ENCODE measurements at regions not wholly inside any gene's neighbourhood (a gene's known extent, or its start where the extent isn't known, plus 50 kb on each side); places are given as distances from the start of the nearest gene placed in this dataset.
"Not testable (repeated sequence)": the region's sequence is repeated elsewhere in the genome, so short reads cannot be mapped to it uniquely, and the experiment has no call there.

DNA sequence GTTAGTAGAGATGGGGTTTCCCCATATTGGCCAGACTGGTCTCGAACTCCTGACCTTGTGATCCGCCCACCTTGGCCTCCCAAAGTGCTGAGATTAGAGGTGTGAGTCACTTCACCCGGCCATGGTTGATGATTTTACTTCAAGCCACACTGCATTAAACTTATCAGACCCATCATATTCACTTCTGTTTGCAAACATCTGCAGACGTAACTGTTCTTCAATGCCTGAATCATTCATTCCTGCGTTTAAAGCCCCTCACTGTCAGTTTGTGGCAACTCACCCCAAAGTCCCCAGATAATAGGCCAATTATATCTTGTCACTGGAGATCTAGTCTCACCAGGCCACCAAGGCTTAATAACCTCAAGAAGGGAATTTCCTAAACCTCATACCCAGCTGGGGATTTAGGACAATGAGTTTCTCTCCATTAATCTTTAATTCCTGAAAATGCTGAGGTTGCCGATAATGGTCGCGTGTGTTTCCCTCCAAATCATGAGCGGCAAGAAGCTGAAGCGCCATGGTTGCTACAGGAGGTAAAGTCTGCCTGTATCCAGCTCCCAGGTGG lies 229.6 kb downstream of the LY86 start:
- no peak overlapping the region for H3K4me3 ChIP-seq (ENCODE audit: insufficient read depth, low read depth, low read length)
- no peaks in the 10 kb centered on the region for H3K27me3 ChIP-seq (ENCODE audit: control insufficient read depth, insufficient read depth, low read length)
- DNase-seq: no peak
- H3K36me3 ChIP-seq (replicated peaks; ENCODE audit: control insufficient read depth, insufficient read depth, low read length): no peaks in the 10 kb centered on the region

DNA sequence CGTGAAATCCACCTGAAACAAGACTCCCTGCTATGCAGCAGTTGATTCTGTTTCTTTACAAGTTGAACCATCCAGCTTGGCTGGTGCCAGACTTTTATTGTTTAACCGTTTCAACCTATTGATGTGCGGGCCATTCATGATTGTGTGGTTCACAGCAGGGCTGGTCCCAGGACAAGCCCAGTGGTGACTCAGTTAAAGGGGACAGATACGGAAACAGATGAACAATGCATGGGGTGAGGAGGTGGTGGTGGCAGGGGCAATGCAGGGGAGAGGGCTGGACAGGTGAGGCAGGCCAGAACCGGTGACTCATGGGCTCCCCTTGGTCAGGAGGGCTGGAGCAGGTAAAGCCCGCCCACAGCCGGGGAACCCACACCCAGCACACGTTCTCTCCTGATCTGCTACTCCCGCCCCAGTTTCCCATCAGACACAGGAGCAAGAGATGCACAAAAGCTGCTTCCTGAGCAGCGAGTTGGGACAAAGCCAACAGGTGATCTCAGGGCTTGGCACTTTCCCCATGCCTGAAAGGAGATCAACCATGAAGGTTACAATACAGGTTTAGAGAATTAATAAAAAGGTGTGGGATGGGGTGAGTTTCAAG lies 232.2 kb downstream of the LY86 start:
- Histone ChIP-seq H3K36me3 (replicated peaks; ENCODE audit: control insufficient read depth, insufficient read depth, low read length) (no peaks in the 10 kb centered on the region), H3K27me3 (ENCODE audit: control insufficient read depth, insufficient read depth, low read length) (no peaks in the 10 kb centered on the region), H3K4me3 (ENCODE audit: insufficient read depth, low read depth, low read length) (no peak overlapping the region)
- peak; percentile 61 for DNase-seq

DNA sequence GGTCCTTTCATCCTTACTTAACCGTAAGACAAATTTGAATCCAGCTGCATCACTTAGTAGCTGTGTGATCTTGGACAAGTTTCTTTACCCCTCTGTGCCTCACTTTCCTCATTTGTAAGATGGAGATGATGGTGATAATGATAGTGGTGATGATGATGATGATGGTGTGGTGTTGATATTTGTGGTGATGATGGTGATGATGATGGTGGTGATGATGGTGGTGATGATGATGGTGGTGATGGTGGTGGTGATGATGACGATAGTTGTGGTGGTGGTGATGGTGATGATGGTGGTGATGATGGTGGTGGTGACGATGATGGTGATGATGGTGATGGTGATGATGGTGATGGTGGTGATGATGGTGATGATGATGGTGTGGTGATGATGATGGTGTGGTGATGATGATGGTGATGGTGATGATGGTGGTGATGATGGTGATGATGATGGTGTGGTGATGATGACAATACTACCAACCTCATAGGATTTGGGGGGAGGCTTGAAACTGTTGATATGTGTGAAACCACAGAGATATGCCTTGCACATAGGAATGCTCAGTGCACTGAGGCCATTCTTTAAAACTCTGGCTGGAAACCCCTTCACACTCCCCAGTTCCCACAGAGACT lies 233.2 kb downstream of the LY86 start:
- Histone ChIP-seq H3K27me3 (ENCODE audit: control insufficient read depth, insufficient read depth, low read length) (no peaks in the 10 kb centered on the region), H3K4me3 (ENCODE audit: insufficient read depth, low read depth, low read length) (no peak overlapping the region), H3K36me3 (replicated peaks; ENCODE audit: control insufficient read depth, insufficient read depth, low read length) (no peaks in the 10 kb centered on the region)
- DNase-seq: no peak

DNA sequence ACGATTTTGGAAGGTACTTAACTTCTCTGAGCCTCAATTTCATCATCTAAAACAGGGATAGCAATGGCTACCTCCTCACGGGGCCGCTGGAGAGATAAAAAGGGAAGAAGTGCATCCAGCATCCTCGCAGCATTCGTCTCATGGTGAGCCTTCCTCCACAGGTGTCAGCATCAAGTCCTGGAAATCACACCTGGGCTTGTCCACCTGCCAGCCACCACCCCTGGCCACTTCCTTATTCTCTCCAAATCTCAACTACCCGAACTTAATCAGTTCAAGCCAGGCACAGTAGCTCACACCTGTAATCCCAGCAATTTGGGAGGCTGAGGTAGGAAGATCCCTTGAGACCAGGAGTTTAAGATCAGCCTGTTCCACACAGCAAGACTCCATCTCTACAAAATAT lies 234.5 kb downstream of the LY86 start:
- Histone ChIP-seq H3K36me3 (replicated peaks; ENCODE audit: control insufficient read depth, insufficient read depth, low read length) (no peaks in the 10 kb centered on the region), H3K4me3 (ENCODE audit: insufficient read depth, low read depth, low read length) (no peak overlapping the region), H3K27me3 (ENCODE audit: control insufficient read depth, insufficient read depth, low read length) (no peaks in the 10 kb centered on the region)
- DNase-seq: no peak

DNA sequence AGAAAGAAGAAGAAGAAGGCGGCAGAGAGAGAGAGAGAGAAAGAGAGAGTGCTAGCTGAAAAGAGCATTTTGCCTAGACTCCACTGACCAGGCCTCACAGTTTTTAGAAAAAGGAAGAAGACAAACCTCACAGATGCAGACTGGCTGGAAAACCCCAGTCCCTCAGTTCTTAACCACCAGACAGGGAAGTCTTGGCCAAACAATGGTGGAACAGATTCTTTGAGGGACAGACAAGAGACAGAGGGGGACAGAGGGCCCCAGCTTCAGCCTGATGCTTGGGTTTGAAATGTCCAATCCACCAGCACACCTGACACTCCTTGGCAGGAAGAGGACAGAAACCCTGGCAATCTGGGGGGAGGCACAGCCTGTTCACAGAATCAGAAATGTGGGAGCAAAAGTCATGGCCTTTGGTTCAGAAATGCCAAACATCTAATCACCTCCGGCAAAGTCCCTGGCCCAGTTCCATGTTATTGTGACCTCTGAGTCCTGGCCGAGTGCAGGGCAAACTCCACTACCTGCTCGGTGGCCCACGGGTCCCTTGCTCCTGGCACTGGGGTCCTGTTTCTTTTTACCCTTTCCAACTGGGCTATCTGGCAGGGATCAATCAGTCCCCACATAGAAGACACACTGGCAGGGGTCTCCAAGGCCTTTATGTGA lies 235.2 kb downstream of the LY86 start:
- no peaks in the 10 kb centered on the region for H3K36me3 ChIP-seq (replicated peaks; ENCODE audit: control insufficient read depth, insufficient read depth, low read length)
- DNase-seq: no peak
- H3K4me3 ChIP-seq (ENCODE audit: insufficient read depth, low read depth, low read length): no peak overlapping the region
- no peaks in the 10 kb centered on the region for H3K27me3 ChIP-seq (ENCODE audit: control insufficient read depth, insufficient read depth, low read length)

DNA sequence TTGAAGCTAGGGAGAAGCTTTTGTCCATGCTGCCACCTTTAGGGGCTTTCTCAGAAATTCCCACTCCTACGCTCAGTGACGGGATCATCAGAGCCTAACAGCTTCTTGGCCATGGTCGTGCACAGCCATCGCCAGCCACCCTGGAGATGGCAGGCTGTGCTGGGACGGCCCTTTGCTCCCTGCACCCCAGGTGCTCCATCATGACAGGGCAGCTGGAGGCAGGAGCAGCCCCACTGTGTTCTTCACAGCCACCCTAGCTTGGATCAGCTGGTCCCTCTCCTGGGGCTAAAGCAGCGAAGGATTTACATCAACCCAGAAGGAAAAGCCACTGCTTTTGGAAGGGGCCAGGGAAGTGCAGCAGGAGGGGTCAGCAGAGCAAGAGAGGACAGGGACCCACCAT lies 235.9 kb downstream of the LY86 start:
- Histone ChIP-seq H3K4me3 (ENCODE audit: insufficient read depth, low read depth, low read length) (no peak overlapping the region), H3K27me3 (ENCODE audit: control insufficient read depth, insufficient read depth, low read length) (no peaks in the 10 kb centered on the region), H3K36me3 (replicated peaks; ENCODE audit: control insufficient read depth, insufficient read depth, low read length) (no peaks in the 10 kb centered on the region)
- no peak for DNase-seq

DNA sequence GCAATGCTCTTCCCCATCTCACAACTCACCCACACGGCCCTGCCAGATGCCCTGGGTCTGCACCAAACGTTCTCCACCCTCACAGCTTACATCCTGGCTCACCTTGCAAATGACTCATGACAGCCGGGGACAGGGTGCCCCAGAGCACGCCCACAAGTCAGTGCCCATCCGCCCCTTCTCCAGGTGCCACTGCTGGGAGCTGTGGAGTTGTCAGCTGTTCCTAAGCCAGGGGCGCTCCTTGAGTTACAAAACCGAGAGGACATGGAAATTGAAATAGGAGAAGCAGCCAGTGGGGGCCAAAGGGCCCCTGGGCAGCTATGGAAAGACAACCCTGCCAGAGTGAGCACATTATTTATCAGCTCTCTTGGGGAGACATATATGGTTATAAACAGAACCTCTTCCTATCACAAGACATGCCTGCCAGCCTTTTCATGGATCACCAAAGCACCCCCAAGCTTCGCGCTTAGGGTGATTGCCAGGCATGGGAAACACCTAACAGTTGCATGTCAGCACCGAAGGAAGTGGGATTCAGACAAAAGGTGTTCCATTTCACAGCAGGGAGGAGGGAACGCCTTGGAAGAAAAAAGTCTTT lies 236.8 kb downstream of the LY86 start:
- no peak for DNase-seq
- H3K4me3 ChIP-seq (ENCODE audit: insufficient read depth, low read depth, low read length): no peak overlapping the region

DNA sequence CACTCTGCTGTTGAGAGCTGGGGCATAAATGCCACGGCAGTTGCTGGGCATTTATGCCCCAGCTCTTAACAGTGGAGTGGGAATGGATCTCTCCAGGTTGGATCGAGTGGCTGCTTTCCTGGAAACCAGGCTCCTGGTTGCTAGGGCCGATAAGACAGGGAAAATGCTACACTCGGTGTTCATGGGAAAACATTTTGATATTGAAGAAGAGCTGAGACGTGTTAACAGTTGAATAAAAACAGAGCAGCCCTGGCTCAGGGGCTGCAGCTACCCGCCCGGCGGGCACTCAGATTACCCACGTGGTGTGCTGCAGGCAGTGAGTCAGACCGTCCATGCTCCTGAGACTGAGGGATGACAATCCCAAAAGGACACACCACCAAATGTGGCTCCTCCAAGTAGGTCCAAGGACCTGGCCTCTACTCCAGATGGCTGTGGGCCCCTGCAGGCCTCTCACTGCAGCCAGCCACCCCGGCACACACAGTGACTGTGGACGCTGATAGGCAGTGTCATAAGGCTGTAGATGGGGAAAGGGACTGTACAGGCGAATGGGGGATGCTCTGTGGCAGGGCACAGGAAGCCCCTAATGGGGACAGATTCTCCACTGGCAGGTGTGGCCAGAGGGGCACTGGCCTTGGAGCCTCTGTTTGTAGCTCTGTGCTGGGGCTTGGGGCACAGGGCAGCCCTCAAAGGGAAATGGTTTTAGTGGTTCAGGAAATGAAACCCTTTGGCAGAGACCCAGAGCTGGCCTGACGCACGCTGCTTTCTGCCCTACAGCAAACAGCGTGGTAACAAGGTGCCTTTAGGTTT lies 237.8 kb downstream of the LY86 start:
- H3K4me3 ChIP-seq (ENCODE audit: insufficient read depth, low read depth, low read length): no peak overlapping the region
- H3K27me3 ChIP-seq (ENCODE audit: control insufficient read depth, insufficient read depth, low read length): no peaks in the 10 kb centered on the region
- no peak for DNase-seq
- no peaks in the 10 kb centered on the region for H3K36me3 ChIP-seq (replicated peaks; ENCODE audit: control insufficient read depth, insufficient read depth, low read length)

More for the DNA sequence above, 236.8 kb downstream of the LY86 start:
- no peaks in the 10 kb centered on the region for H3K36me3 ChIP-seq (replicated peaks; ENCODE audit: control insufficient read depth, insufficient read depth, low read length)
- H3K27me3 ChIP-seq (ENCODE audit: control insufficient read depth, insufficient read depth, low read length): no peaks in the 10 kb centered on the region

DNA sequence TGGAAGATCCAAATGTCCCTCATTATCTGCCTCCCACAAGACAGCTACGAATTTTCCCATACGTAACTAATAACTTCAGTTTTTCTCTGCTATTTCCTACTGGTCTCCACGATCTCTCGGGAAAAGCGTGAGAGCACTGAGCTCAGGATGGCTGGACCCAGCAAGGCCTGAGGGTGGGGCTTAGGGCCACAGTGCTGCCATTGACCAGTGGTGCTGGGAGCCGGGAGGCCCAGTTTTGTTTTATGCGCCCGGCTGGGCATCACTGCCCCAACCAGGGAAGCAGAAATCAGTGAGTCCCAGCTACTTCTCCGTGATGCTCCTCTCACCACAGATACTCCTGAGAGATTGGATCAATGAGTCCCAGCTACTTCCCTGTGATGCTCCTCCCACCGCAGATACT lies 238.4 kb downstream of the LY86 start:
- no peak for DNase-seq
- Histone ChIP-seq H3K27me3 (ENCODE audit: control insufficient read depth, insufficient read depth, low read length) (no peaks in the 10 kb centered on the region), H3K36me3 (replicated peaks; ENCODE audit: control insufficient read depth, insufficient read depth, low read length) (no peaks in the 10 kb centered on the region), H3K4me3 (ENCODE audit: insufficient read depth, low read depth, low read length) (no peak overlapping the region)

DNA sequence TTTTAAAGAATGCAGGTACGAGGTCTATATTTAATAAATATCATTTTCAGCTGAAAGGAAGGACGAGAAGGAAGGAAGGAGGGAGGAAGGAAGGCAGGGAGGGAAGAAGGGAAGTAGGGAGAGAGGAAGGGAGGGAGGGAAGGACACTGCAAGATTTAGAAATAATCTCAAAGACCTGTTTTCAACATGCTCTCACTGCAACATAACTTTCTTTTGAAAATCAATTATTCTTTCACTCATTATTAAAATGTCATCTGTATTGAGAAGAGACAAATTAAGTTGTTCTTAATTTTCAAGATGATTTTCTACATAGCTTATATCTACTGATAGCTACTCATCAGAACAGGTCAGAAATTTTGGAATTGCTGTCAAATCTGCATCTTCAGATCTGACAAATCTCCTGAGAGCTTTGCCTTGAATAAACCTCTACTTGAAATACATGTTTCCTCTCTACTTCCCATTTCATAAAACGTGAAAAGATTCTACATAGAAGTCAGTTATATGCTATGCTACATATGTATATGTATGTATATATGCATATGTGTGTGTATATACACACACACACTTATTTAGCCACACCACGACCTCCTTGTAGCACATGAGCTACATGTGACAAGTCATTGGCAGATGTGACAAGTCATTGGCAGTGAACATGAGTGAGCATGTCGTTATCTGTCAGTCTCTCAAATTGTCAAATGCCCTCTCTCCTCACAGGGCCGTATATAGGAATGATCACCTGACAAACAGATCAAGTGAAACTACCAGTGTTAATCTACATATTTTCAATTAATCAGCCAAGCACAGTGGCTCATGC lies 241.6 kb downstream of the LY86 start:
- no peak for DNase-seq
- no peaks in the 10 kb centered on the region for H3K36me3 ChIP-seq (replicated peaks; ENCODE audit: control insufficient read depth, insufficient read depth, low read length)
- no peak overlapping the region for H3K4me3 ChIP-seq (ENCODE audit: insufficient read depth, low read depth, low read length)
- H3K27me3 ChIP-seq (ENCODE audit: control insufficient read depth, insufficient read depth, low read length): no peaks in the 10 kb centered on the region

DNA sequence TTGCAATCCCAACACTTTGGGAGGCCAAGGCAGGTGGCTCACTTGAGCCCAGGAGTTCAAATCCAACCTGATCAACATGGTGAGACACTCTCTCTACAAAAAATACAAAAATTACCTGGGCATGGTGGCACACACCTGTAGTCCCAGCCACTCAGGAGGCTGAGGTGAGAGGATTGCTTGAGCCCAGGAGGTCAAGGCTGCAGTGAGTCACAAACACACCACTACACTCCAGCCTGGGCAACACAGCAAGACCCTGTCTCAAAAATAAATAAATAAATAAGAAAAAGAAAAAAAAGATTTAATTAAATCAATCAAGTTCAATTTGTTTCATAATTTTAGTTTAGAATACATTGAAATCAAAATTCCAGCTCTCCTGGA lies 242.2 kb downstream of the LY86 start:
- H3K27me3 ChIP-seq (ENCODE audit: control insufficient read depth, insufficient read depth, low read length); H3K36me3 ChIP-seq (replicated peaks; ENCODE audit: control insufficient read depth, insufficient read depth, low read length); DNase-seq; H3K4me3 ChIP-seq (ENCODE audit: insufficient read depth, low read depth, low read length): not testable (repeated sequence)

DNA sequence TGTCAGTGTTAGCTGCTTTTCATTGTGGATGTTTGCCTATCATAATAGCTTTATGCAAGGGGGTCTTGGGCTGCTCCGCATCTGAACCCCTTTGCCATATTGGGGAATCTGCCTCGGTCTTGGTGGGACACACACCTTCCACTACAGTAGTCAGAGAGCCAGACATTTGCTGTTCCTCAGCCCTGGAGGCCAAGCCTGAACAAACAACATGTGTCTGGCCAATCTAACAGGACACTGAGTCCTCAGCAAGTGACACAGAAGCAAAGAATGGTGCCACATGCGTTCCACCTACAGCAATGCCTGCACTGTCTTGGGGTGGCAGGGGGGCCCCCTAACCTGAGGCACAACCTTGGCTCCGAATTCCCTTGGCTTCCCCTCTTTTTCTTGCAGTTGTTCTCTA lies 243.9 kb downstream of the LY86 start:
- Histone ChIP-seq H3K36me3 (replicated peaks; ENCODE audit: control insufficient read depth, insufficient read depth, low read length) (no peaks in the 10 kb centered on the region), H3K27me3 (ENCODE audit: control insufficient read depth, insufficient read depth, low read length) (no peaks in the 10 kb centered on the region), H3K4me3 (ENCODE audit: insufficient read depth, low read depth, low read length) (no peak overlapping the region)
- DNase-seq: no peak

DNA sequence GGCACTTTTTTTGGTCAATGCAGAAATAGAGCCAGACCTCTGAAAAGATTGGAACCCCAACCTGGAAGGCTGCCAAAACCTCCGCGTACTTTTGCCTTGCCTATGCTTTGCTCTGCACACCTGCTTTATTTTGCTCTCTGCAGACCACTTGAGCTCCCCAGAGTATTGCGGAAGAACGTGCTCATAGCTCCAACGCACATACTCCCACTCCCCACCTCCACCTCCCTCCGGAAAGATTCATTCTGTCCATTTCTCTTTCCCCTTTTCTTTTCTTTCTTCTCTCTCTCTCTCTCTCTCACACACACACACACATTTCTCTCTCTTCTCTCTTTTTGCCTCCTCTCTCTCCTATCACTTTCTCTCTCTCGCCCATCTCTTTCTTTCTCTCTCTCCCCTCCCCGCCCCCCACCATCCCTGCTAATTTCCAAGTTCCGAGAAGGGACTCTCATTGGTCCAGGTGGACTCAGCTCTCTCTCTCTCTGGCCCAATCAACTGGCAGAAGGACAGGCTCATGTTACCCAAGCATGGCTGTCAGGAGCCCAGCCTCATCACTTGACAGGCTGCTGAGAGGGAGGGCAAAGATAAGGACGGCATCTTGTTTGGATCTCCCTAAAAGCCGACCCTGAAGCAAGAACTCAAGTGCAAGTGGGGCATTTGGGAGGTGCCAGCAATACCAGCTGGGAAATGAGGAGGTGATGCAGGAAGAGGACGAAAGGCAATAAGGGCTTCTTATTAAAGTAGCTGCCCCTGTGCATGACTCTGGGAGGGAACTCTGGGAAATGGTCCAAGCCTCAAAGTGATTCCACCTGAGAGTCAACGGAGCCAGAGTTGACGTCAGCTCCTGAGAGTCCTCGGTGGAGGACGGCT lies 246.1 kb downstream of the LY86 start:
- Histone ChIP-seq H3K4me3 (ENCODE audit: insufficient read depth, low read depth, low read length) (no peak overlapping the region), H3K27me3 (ENCODE audit: control insufficient read depth, insufficient read depth, low read length) (no peaks in the 10 kb centered on the region), H3K36me3 (replicated peaks; ENCODE audit: control insufficient read depth, insufficient read depth, low read length) (no peaks in the 10 kb centered on the region)
- no peak for DNase-seq
